GM19395 (cell line): ENCODE measurements at regions not wholly inside any gene's neighbourhood (a gene's known extent, or its start where the extent isn't known, plus 50 kb on each side); places are given as distances from the start of the nearest gene placed in this dataset.

Experiments
- ATAC-seq: cut with Tn5 transposase; IDR thresholded peaks from one replicate; pipeline ENCODE4 v1.9.1; 2021; ENCODE audit warnings: mild to moderate bottlenecking, moderate library complexity; ENCODE audit not compliant: unreplicated experiment

DNA sequence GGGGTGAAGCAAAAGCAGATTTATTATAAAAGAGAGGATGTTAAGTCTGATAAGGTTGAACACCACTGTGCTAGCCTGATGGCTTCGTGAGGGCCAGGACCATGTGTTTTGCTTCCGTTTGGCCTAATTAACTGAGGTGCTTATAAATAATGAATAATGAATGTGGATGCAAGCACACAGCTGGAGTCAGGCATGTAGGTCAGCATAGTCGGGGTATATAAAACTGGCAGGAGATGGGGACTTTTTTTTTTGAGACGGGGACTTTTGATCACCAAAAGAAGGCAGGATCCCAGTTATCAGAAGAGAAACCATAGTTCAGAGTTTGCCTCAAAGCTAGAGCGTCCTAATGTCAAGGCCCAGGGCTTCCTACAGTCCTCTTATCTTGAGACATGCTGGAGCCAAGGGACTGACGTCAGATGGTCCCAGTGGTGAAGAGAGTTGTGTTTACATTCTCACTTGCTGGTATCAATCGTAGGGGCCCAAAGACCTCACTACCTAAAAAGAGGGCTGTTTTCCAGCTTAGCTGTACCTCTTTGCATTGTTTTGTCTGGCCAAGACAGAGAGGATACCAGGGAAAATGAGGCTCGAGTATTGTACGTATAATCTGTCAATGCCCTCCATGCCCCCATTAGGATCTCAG, 50.4 kb downstream of the RTL9 start:
- no peak for ATAC-seq

- ATAC-seq: no peak
These were observed 51.3 kb downstream of the RTL9 start for GRCh38 chrX:110409925-110410324.

- ATAC-seq: no peak
These were observed 52.0 kb downstream of the RTL9 start for GRCh38 chrX:110410603-110411002.

GRCh38 chrX:110412971-110413726, 54.5 kb downstream of the RTL9 start:
- ATAC-seq: peak; percentile 78

DNA sequence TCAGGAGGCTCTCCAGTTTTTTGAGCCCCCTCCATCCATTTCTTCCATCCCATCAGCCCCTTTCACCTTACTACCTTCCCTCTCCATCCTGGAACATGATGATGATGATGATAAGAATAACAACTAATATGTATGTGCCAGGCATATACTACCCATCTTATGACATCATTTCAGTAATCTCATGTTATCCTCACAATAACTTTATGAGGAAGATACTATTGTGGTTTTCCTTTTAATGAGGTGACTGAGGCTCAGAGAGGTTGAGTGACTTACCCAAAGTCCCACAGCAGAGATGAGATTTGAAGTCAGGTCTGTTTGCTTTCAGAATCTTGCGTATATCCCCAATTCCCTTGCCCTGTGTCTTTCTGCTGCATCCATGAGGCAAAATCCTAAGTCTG, 55.1 kb downstream of the RTL9 start:
- ATAC-seq: no peak

DNA sequence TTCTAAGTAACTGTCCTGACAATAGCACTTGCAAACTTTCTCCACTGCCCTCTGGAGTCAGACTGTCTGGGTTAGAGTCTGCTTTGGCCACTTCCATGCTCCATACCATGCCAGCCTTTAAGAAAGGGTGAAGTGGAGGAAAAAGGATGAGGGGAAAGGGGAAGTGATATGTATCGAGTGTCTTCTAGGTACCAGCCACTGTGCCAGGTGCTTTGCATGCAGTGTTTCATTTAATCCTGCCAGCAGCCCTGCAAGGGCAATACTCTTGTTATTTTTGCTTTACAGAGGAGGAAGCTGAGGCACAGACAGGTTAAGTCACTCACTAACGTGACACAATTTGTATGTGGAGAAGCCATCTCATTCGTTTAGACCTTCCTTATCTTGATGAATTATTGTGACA, 55.6 kb downstream of the RTL9 start:
- ATAC-seq: peak; percentile 33

- peak; percentile 82 for ATAC-seq
These were observed 56.2 kb downstream of the RTL9 start for GRCh38 chrX:110414679-110415439.

- no peak for ATAC-seq
These were observed 57.0 kb downstream of the RTL9 start for GRCh38 chrX:110415440-110416170.

DNA sequence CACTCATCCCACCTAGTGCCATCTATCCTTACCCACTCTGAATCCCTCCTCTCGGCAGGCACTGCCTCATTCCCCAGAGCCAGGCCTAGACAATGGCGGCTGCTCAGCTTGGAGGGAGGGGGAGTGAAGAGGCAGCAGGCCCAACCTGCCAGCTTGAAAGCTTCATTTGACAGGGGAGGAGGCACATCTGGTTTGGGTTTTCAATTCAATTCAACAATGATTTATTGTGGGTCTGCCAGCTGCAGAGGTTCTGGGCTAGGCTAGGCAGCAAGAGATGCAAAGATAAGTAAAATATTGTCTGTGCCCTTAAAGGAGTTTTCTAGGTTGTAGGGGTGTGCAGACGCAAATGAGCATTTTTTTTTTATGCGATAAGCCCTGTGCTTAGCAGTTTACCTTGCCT, 58.5 kb downstream of the RTL9 start:
- no peak for ATAC-seq

DNA sequence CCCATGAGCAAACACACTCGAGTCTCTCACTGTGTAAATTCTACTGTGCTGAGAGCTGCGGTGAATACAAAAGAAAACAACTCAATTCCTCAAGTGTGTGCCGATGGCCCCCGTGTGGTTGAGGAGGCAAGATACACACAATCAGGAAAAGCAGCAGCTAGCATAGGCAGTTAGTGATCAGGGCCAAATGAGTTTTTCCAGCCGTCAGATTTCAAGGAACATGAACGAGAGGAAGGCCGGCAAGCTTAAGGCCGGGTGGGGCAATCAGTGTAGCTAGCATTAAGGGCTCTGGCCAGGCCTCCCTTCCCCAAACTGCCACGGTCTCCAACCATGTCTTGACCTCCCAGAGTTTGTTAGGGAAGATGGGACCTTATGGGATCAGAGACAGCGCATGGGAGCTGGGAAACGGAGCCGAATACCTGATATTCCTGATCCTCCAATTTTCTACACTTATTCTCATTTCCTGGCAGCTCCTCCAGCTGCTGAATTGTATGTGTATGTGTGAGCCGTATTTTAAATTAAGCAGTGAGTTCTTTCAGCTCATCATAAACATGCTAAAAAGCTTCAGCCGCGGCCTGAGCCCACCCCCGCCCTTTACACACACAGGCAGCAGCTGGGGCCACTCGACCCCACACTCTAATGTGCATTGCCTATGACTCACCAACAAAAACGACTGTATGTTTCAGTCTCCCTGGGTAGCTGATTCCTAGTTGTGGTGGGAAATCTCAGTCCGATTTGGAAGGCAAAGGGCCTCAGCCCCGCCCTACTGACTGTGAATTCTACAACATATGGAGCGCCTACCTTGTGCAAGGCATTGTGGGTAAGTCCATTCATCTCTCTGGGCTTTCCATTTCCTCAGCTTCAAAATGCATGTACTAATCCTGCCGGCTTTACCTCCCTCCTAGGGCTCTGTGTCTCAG, 59.9 kb downstream of the RTL9 start:
- ATAC-seq: no peak

DNA sequence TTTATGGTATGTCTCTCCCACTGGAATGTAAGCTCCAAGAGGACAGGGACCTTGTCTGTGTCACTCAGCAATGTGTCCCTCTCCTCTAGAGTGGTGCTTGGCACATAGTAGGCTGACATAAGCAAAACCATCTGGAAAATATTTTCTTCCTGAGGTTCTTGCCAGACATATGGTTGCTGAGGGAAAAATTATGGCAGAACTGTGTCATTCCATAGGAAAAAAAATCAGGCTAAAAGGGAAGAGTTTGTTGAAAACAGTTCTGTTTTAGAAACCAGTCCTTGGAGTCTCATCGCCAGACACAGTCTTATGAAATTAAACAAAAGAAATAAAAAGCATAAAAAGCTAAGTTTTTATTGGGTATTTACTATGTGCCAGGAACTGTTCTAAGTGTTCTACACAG, 60.9 kb downstream of the RTL9 start:
- ATAC-seq: no peak

DNA sequence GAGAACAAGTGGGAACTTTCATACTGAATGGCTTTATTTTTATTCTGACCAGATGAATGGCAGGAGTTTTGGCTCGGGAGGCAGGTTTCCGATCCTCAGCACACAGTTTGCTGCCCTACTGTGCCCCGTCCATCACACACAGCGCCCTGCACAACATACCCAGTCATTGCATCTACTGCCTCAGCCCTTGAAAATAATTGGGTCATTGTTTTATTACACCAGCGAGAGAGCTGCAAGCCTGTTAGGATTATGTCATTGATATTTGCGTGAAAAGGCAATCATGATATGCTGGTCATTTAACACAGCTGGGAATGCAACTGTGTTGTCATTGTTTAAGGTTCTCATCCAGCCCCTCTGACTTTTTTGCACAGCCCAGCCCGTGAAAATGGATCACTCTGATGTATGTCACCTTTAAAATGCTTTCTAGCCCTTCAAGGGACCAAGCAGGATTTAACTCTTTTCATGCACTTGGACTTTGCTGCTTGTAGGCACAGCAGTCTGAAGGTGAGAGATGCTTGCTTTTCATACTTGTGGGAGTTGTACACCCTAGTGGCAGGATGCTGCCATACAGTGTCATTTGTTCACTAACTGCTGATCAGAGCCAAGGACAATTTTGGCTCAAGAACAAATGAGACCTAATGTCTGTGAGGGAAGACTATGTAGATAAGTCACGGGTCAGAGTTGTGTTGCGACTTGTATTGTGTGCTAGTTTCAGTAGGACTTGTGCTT, 62.3 kb downstream of the RTL9 start:
- no peak for ATAC-seq

DNA sequence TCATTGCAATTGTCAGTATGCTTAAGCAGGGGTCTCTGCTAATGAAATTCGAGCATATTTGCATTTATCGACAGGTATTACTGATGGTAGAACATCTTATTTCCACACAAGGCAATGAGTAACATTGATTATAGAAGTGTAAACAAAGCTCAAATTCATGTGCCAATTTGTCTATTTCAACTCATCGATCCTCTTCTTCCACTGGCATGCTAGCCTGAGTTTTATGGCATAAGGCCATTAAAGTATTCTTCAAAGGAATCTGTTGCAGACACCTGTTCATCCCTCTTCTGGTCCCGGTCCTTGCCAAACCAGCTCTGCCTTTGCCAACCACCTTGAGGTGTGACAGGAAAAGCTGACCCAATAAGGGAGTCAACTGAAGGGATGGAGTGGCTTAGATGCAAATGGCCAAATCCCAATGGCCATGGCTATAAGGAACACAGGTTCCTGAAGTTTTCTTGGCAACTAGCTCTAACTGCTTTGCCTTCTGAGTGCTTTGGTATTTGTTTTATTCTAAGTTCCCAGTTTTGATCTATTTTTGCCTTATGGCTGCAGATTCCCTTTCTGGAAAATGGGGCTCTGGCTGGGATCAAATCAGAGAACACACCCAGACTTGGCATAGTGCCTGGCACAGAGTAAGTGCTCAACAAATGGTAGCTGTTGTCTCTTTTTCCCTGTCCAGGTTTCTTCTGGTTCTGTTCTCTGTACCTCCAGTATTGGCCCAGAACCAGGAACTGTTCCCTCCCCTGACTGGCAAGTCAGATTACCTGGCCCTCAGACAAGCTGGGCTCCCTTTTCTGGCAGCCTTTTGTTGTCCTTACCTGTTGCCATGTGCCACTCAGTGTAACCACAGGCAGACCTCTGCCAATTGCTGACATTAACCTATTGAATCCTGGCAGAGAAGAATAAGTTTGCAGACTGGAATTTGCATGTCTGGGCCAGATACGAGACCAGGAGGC, 63.1 kb downstream of the RTL9 start:
- no peak for ATAC-seq

DNA sequence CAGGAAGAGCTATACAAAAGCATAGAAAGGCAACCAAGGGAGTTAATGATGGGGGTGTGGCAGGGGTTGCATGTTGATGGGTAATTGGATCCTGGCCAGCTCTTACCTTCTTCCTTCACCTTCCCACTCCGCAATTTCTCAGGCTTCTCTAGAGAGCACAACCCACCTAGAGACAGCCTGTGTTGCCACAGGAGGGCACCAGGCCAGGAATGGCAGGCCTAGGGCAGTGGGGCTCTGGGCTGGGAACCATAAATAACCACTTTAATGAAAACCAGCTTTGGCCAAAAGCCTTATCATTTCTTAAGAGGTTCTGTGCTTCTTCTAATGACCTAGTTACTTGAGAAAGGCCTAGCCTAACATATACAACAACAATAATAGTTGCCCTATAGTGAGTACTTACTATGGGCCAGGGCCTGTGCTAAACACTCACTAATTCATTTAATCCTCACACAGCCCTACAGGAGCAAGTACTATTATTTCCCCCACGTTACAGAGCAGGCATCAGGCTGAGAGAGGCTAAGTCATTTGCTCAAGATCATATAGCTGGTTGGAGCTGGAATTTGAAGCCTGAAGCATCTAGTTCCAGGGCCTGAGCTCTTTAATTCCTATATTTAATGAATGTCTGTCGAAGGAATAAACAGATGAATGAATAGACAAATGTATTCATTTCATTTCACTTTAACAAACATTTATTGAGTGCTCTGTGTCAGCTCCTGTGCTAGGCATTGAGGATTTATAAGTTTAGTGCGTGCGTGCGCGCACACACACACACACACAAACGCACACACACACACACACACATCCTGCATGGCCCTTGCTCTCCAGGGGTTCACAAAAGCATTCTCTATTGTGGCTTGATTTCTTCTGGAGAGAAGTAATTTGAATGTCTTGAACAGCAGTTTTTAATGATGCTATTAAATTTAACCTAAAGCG, 66.8 kb downstream of the RTL9 start:
- ATAC-seq: no peak

GRCh38 chrX:110426155-110426504, 67.5 kb downstream of the RTL9 start:
- ATAC-seq: no peak

- no peak for ATAC-seq
These were observed 68.4 kb downstream of the RTL9 start for GRCh38 chrX:110427076-110427475.

DNA sequence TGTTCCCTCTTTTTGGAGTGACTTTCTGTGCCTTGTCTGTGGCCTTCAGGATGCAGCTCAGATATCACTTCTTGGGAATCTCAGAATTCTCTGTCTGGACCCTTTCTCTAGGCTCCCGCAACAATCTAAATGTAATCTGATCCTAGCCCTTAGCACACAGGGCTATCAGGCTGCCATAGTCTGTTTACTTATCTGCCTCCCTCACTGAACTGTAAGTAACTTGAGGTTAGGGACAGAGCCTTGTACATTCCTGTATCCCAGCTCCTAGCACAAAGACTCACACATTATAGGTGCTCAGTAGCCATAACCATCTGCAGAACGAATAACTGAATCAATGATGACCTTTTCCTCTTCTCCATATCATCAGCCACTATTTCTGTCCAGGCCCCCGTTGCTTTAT, 69.5 kb downstream of the RTL9 start:
- no peak for ATAC-seq
